ENCODE measurements at regions not wholly inside any gene's neighbourhood (a gene's known extent, or its start where the extent isn't known, plus 50 kb on each side); places are given as distances from the start of the nearest gene placed in this dataset.
"Not testable (repeated sequence)": the region's sequence is repeated elsewhere in the genome, so short reads cannot be mapped to it uniquely, and the experiment has no call there.

GRCh38 chr6:144437105-144437504 is 152.0 kb downstream of the UTRN start:
- no peak for DNase-seq

- DNase-seq, result no peak
Observed at GRCh38 chr6:144438103-144438502, 153.0 kb downstream of the UTRN start.

GRCh38 chr6:144439016-144439415 is 153.9 kb downstream of the UTRN start:
- DNase-seq, result no peak

GRCh38 chr6:144441801-144442200 is 156.7 kb downstream of the UTRN start:
- not testable (repeated sequence) for DNase-seq

- no peak for DNase-seq
Observed at GRCh38 chr6:144443157-144443556, 158.0 kb downstream of the UTRN start.

- no peak for DNase-seq
Observed at GRCh38 chr6:144447472-144447871, 162.3 kb downstream of the UTRN start.

- no peak for DNase-seq
Observed at GRCh38 chr6:144449218-144449617, 164.1 kb downstream of the UTRN start.

GRCh38 chr6:144449911-144450597 is 164.9 kb downstream of the UTRN start:
- no peak for DNase-seq

- no peak for DNase-seq
Observed at GRCh38 chr6:144460327-144461095, 175.4 kb downstream of the UTRN start.

GRCh38 chr6:144462058-144462457 is 176.9 kb downstream of the UTRN start:
- no peak for DNase-seq

- no peak for DNase-seq
Observed at GRCh38 chr6:144466716-144467115, 181.6 kb downstream of the UTRN start.

- DNase-seq, result no peak
Observed at GRCh38 chr6:144467172-144467762, 182.1 kb downstream of the UTRN start.

- DNase-seq, result no peak
Observed at GRCh38 chr6:144467921-144468320, 182.8 kb downstream of the UTRN start.

- no peak for DNase-seq
Observed at GRCh38 chr6:144468709-144469108, 183.6 kb downstream of the UTRN start.

GRCh38 chr6:144469144-144469575 is 184.0 kb downstream of the UTRN start:
- no peak for DNase-seq

- not testable (repeated sequence) for DNase-seq
Observed at GRCh38 chr6:144470201-144470600, 185.1 kb downstream of the UTRN start.

GRCh38 chr6:144471986-144472385 is 186.9 kb downstream of the UTRN start:
- DNase-seq, result no peak

- no peak for DNase-seq
Observed at GRCh38 chr6:144474290-144474689, 189.2 kb downstream of the UTRN start.

GRCh38 chr6:144474904-144475303 is 189.8 kb downstream of the UTRN start:
- DNase-seq, result no peak

- DNase-seq, result no peak
Observed at GRCh38 chr6:144475411-144475810, 190.3 kb downstream of the UTRN start.

GRCh38 chr6:144476286-144476685 is 191.2 kb downstream of the UTRN start:
- no peak for DNase-seq

GRCh38 chr6:144477396-144477795 is 192.3 kb downstream of the UTRN start:
- DNase-seq, result no peak

GRCh38 chr6:144477856-144478255 is 192.7 kb downstream of the UTRN start:
- DNase-seq, result no peak

- no peak for DNase-seq
Observed at GRCh38 chr6:144478483-144478882, 193.3 kb downstream of the UTRN start.

Measured in activated T-cell treated with anti-CD3 and anti-CD28 coated beads, Interleukin-2, amount 50 U/mL, for 1 hour (primary cell).